ENCODE measurements at regions not wholly inside any gene's neighbourhood (a gene's known extent, or its start where the extent isn't known, plus 50 kb on each side); places are given as distances from the start of the nearest gene placed in this dataset.

DNA sequence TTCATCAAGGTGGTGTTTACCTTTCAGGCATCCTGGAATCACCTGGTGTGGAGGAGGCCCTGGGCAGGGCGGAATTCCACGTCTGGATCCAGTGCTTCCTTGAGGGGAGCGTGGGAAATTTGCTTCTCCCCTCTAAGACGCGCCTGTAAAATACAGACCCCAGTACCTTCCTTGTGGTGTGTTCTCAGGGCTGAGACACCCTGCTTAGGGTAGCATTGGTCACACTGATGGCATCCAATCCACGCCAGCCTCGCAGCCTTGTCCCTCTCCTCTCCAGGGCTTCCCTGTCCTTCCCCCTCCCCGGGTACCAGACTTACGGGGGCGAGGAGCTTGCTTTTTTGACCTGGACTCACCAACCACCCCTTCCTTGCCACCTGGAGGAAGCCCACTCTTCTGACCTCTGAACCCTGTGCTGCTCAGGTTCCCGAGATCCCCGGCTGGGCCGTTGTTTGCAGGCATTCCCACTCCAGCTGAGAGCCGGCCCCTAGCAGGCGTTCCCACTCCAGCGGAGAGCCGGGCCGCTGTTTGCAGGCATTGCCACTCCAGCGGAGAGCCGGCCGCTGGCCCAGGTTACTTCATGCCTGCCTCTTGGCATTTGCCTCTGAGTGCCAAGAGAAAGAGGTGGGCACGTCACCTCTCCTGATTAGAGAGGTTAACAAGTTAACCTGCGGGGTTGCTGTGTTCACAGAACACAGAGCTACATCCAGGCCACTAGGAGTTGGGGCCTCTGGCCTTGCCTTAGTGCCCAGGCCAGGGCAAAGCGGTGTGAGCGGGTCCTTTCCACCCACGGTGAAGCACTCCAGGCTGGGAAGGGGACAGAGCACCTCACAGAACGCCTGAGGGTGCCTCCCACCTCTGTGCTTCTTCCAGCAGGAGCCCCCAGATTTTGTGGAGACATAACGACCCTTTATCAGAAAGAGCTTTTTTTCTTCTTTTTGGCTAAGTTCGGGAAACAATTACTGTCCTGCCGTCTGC, 254.0 kb upstream of the PPP2R2D start:
- Histone ChIP-seq H3K4me3 (replicated peaks in 1 of 3) (no peak overlapping the region), H3K27me3 (no peaks in the 10 kb centered on the region), H3K9me3 (no peaks in the 10 kb centered on the region), H3K27ac (no peak overlapping the region), H3K4me1 (no peaks in the 10 kb centered on the region), H3K36me3 (no peaks in the 10 kb centered on the region)
- no peak for DNase-seq
- TF ChIP-seq POLR2A (IDR thresholded peaks at IDR 0.05): no peak
- TF ChIP-seq, protein P1, sequence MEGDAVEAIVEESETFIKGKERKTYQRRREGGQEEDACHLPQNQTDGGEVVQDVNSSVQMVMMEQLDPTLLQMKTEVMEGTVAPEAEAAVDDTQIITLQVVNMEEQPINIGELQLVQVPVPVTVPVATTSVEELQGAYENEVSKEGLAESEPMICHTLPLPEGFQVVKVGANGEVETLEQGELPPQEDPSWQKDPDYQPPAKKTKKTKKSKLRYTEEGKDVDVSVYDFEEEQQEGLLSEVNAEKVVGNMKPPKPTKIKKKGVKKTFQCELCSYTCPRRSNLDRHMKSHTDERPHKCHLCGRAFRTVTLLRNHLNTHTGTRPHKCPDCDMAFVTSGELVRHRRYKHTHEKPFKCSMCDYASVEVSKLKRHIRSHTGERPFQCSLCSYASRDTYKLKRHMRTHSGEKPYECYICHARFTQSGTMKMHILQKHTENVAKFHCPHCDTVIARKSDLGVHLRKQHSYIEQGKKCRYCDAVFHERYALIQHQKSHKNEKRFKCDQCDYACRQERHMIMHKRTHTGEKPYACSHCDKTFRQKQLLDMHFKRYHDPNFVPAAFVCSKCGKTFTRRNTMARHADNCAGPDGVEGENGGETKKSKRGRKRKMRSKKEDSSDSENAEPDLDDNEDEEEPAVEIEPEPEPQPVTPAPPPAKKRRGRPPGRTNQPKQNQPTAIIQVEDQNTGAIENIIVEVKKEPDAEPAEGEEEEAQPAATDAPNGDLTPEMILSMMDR (IDR thresholded peaks at IDR 0.05): no peak
- intact Hi-C loops (cut with DNase I): no loop called here
- 53 to 69% methylated on average over 27 to 28 of the region's 30 CpGs for WGBS, 2 donors

DNA sequence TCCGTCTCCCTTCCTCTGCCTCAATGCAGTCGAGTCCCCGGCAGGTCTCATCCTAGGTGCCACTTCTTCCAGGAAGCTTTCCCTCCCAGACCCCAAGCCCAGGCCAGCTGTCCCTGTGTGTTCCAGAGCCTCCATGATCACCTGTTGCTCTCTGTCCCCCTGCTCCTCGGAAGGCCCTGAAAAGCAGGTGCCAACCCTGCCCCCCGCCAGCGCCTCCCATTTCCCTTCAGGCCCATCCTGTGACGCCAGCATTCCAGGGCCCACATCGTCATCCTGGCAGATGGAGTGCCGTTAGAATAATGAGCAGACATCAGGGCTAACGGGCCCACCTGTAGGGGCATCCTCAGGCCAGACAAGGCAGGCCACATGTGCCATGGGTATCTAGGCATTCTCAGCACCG, 253.0 kb upstream of the PPP2R2D start:
- Histone ChIP-seq H3K27me3 (no peaks in the 10 kb centered on the region), H3K36me3 (no peaks in the 10 kb centered on the region), H3K27ac (no peak overlapping the region), H3K9me3 (no peaks in the 10 kb centered on the region), H3K4me3 (replicated peaks in 1 of 3) (no peak overlapping the region), H3K4me1 (no peaks in the 10 kb centered on the region)
- DNase-seq: no peak
- intact Hi-C loops (cut with DNase I): no loop called here
- 79 to 88% methylated on average over 11 of the region's 11 CpGs for WGBS, 2 donors
- TF ChIP-seq, protein P1 (IDR thresholded peaks at IDR 0.05): no peak
- no peak for TF ChIP-seq POLR2A (IDR thresholded peaks at IDR 0.05)

DNA sequence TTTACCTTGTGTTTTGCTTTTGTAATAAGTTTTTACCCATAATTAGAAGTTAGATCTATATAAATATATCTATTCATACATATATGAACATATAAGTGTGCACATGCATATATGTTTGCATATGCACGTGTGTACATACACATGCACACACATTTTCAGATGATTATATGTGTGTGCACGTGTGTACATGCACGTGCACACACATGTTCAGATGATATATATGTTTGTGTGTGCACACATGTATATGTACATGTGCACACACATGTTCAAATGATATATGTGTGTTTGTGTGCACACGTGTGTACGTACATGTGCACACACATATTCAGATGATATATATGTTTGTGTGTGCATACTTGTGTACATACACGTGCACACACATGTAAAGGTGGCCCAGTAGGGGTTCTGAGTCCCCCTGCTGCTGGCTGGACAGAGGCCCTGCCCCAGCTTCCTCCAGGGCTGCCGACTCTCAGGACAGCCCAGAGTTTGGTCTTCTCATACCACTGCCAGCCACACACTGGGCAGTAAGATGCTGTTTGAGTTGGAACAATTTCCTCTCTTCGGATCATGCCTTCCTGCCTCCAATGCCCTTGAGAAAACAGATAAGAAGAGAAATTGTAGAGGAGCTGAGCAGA, 252.3 kb upstream of the PPP2R2D start:
- intact Hi-C loops (cut with DNase I): no loop called here
- TF ChIP-seq POLR2A (IDR thresholded peaks at IDR 0.05): no peak
- TF ChIP-seq, protein P1 (IDR thresholded peaks at IDR 0.05): no peak
- H3K9me3 ChIP-seq: no peaks in the 10 kb centered on the region
- no peaks in the 10 kb centered on the region for H3K27me3 ChIP-seq
- no peak overlapping the region for H3K4me3 ChIP-seq (replicated peaks in 1 of 3)
- no peak for DNase-seq
- no peaks in the 10 kb centered on the region for H3K4me1 ChIP-seq
- no peaks in the 10 kb centered on the region for H3K36me3 ChIP-seq
- WGBS, 2 donors: 76 to 81% methylated on average over 8 of the region's 8 CpGs
- no peak overlapping the region for H3K27ac ChIP-seq

DNA sequence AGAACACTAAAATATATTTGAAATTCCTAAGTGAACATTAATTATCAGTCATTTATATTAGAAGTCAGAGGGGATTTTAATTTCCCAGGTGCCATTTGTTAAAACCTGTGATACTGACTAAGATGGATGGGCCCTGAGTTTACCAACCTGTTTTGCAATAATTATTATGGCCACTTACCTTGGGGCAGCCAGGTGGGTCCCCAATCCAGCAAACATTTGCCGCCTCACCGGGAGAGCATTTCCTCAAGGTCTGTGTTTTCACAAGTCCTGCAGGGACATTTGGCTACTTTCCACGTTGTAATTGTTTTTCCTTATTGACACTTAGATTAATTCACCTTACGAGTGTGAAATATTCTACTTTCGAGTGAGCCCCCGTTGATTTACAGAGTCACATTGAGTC, 251.2 kb upstream of the PPP2R2D start:
- WGBS, 2 donors: 76% methylated on average over 6 of the region's 6 CpGs
- Histone ChIP-seq H3K4me3 (replicated peaks in 1 of 3) (no peak overlapping the region), H3K4me1 (no peaks in the 10 kb centered on the region), H3K9me3 (no peaks in the 10 kb centered on the region), H3K36me3 (no peaks in the 10 kb centered on the region), H3K27ac (no peak overlapping the region), H3K27me3 (no peaks in the 10 kb centered on the region)
- TF ChIP-seq POLR2A (IDR thresholded peaks at IDR 0.05): no peak
- TF ChIP-seq, protein P1 (IDR thresholded peaks at IDR 0.05): no peak
- intact Hi-C loops (cut with DNase I): no loop called here
- DNase-seq: no peak

DNA sequence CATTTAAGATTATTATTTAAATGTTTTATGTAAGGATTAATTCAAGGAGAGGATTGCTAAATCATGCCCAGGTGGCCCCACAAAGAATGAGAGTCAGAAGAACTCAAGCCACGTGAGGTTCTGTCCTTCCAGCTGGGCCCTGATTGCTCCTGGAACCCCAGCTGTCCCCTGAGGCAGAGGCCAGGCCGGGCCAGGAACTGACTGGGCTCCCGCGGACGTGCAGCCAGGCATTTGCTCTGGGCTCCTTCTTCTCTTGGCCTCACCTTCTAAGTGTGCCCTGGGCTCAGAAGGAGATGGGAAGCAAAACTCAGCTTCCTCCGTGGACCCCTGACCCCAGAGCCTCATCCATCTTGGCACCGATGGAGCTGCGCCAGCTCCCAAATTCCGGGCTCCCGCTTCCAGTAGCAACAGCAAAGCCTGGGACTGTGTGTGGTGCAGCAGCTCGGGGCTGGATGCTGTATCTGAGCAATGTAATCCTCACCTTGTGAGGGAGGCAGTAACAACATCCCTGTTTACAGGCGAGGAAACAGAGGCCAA, 250.6 kb upstream of the PPP2R2D start:
- intact Hi-C loops (cut with DNase I): no loop called here
- H3K4me1 ChIP-seq: no peaks in the 10 kb centered on the region
- H3K4me3 ChIP-seq (replicated peaks in 1 of 3): no peak overlapping the region
- DNase-seq: no peak
- H3K27me3 ChIP-seq: no peaks in the 10 kb centered on the region
- H3K27ac ChIP-seq: no peak overlapping the region
- TF ChIP-seq, protein P1 (IDR thresholded peaks at IDR 0.05): no peak
- no peak for TF ChIP-seq POLR2A (IDR thresholded peaks at IDR 0.05)
- no peaks in the 10 kb centered on the region for H3K9me3 ChIP-seq
- 65 to 69% methylated on average over 6 to 12 of the region's 12 CpGs for WGBS, 2 donors
- H3K36me3 ChIP-seq: no peaks in the 10 kb centered on the region

All from thyroid gland (tissue), 4 donors.